ENCODE measurements at regions not wholly inside any gene's neighbourhood (a gene's known extent, or its start where the extent isn't known, plus 50 kb on each side); places are given as distances from the start of the nearest gene placed in this dataset.

- no peak overlapping the region for H3K27ac ChIP-seq
- H3K4me3 ChIP-seq (ENCODE audit: low read depth, low read length), result no peak overlapping the region
- H3K27me3 ChIP-seq (replicated peaks), result no peaks in the 10 kb centered on the region
- TF ChIP-seq CTCF (IDR thresholded peaks at IDR 0.05; ENCODE audit: low read depth, low read length, missing control alignments), result no peak
- H3K36me3 ChIP-seq (replicated peaks), result no peaks in the 10 kb centered on the region
- DNase-seq, result no peak
- in situ Hi-C loops (cut with HindIII; ENCODE audit: low pct_ligation_motif_present, low sequenced_read_pairs), result loop anchor here (25.0 kb wide), 1 partner anchor 559 kb away; the partner anchor contains the start of gene NR4A2
Observed at GRCh38 chr2:156896294-156896693, 361.2 kb upstream of the GALNT5 start.

GRCh38 chr2:156897548-156897947 is 360.0 kb upstream of the GALNT5 start:
- Histone ChIP-seq H3K4me3 (ENCODE audit: low read depth, low read length) (no peak overlapping the region), H3K27me3 (replicated peaks) (no peaks in the 10 kb centered on the region), H3K27ac (no peak overlapping the region), H3K36me3 (replicated peaks) (no peaks in the 10 kb centered on the region)
- in situ Hi-C loops (cut with HindIII; ENCODE audit: low pct_ligation_motif_present, low sequenced_read_pairs), result loop anchor here (25.0 kb wide), 1 partner anchor 560 kb away; the partner anchor contains the start of gene NR4A2
- no peak for DNase-seq
- no peak for TF ChIP-seq CTCF (IDR thresholded peaks at IDR 0.05; ENCODE audit: low read depth, low read length, missing control alignments)

GRCh38 chr2:156901373-156902031 is 356.0 kb upstream of the GALNT5 start:
- DNase-seq, result peak; percentile 67
- Histone ChIP-seq H3K27ac (peak overlapping the region; percentile 40), H3K27me3 (replicated peaks) (no peaks in the 10 kb centered on the region), H3K36me3 (replicated peaks) (no peaks in the 10 kb centered on the region), H3K4me3 (ENCODE audit: low read depth, low read length) (no peak overlapping the region)
- TF ChIP-seq CTCF (IDR thresholded peaks at IDR 0.05; ENCODE audit: low read depth, low read length, missing control alignments), result no peak
- in situ Hi-C loops (cut with HindIII; ENCODE audit: low pct_ligation_motif_present, low sequenced_read_pairs), result no loop called here

GRCh38 chr2:156903335-156903734 is 354.2 kb upstream of the GALNT5 start:
- in situ Hi-C loops (cut with HindIII; ENCODE audit: low pct_ligation_motif_present, low sequenced_read_pairs), result no loop called here
- no peak for TF ChIP-seq CTCF (IDR thresholded peaks at IDR 0.05; ENCODE audit: low read depth, low read length, missing control alignments)
- Histone ChIP-seq H3K4me3 (ENCODE audit: low read depth, low read length) (no peak overlapping the region), H3K27ac (no peak overlapping the region), H3K27me3 (replicated peaks) (no peaks in the 10 kb centered on the region), H3K36me3 (replicated peaks) (no peaks in the 10 kb centered on the region)
- DNase-seq, result peak; percentile 33

GRCh38 chr2:156907806-156908205 is 349.7 kb upstream of the GALNT5 start:
- no peak for DNase-seq
- H3K36me3 ChIP-seq (replicated peaks), result no peaks in the 10 kb centered on the region
- no peak overlapping the region for H3K4me3 ChIP-seq (ENCODE audit: low read depth, low read length)
- TF ChIP-seq CTCF (IDR thresholded peaks at IDR 0.05; ENCODE audit: low read depth, low read length, missing control alignments), result no peak
- in situ Hi-C loops (cut with HindIII; ENCODE audit: low pct_ligation_motif_present, low sequenced_read_pairs), result no loop called here
- no peak overlapping the region for H3K27ac ChIP-seq
- no peaks in the 10 kb centered on the region for H3K27me3 ChIP-seq (replicated peaks)

- no peak for TF ChIP-seq CTCF (IDR thresholded peaks at IDR 0.05; ENCODE audit: low read depth, low read length, missing control alignments)
- in situ Hi-C loops (cut with HindIII; ENCODE audit: low pct_ligation_motif_present, low sequenced_read_pairs), result no loop called here
- Histone ChIP-seq H3K4me3 (ENCODE audit: low read depth, low read length) (no peak overlapping the region), H3K36me3 (replicated peaks) (no peaks in the 10 kb centered on the region), H3K27me3 (replicated peaks) (no peaks in the 10 kb centered on the region), H3K27ac (no peak overlapping the region)
- peak; percentile 50 for DNase-seq
Observed at GRCh38 chr2:156908825-156909224, 348.7 kb upstream of the GALNT5 start.

Measured in brain microvascular endothelial cell (primary cell).